ENCODE measurements at regions not wholly inside any gene's neighbourhood (a gene's known extent, or its start where the extent isn't known, plus 50 kb on each side); places are given as distances from the start of the nearest gene placed in this dataset.

GRCh38 chr5:89724379-89725095, 685.0 kb downstream of the CETN3 start:
- no peaks in the 10 kb centered on the region for H3K79me2 ChIP-seq (ENCODE audit: control insufficient read depth in 1 of 2, insufficient read depth in 2 of 2, low read length in 2 of 2)
- no peak overlapping the region for H4K5ac ChIP-seq (ENCODE audit: insufficient read length, low read depth, low read length)
- no peaks in the 10 kb centered on the region for H3K36me3 ChIP-seq (ENCODE audit: control insufficient read depth in 2 of 4, insufficient read depth in 4 of 4, low read length in 3 of 4)
- peaks cover 0 to 3% (median 0%) of the 10 kb centered on the region in 4 experiments; a peak in 1 of 7 replicates for H3K4me1 ChIP-seq (replicated peaks in 1 of 4; ENCODE audit: control insufficient read depth in 3 of 4, insufficient read depth in 4 of 4, low read length in 3 of 4)
- no peak overlapping the region for H2AK5ac ChIP-seq (ENCODE audit: low read depth, low read length)
- no peak overlapping the region for H3K9ac ChIP-seq (replicated peaks in 1 of 4; ENCODE audit: extremely low read depth in 1 of 4, low read depth in 3 of 4, low read length in 3 of 4)
- no peaks in the 10 kb centered on the region for H3K27me3 ChIP-seq (replicated peaks in 1 of 4; ENCODE audit: control insufficient read depth in 3 of 4, extremely low read depth in 1 of 4, insufficient read depth in 3 of 4, low read length in 3 of 4)
- H2BK120ac ChIP-seq (replicated peaks; ENCODE audit: low read depth, low read length), result no peak overlapping the region
- ChIA-PET POLR2A (ENCODE audit: partially characterized antibody) (no interaction called here), CTCF (ENCODE audit: partially characterized antibody) (no interaction called here)
- 94% methylated on average over 7 of the region's 7 CpGs; no CpG with 5 or more reads in 1 of the 2 experiments for WGBS, 2 experiments (ENCODE audit: extremely low coverage in 1 of 2, insufficient coverage in 1 of 2, insufficient read length in 1 of 2, insufficient replicate concordance in 2 of 2, low coverage in 1 of 2, low lambda C conversion rate in 2 of 2, missing lambda C conversion rate in 1 of 2)
- no peaks in the 10 kb centered on the region for H3K9me3 ChIP-seq (ENCODE audit: insufficient read depth in 2 of 2, low read depth in 1 of 2, low read length in 1 of 2)
- H3K14ac ChIP-seq (ENCODE audit: insufficient read length), result no peak overlapping the region
- FAIRE-seq (no peak), DNase-seq (ENCODE audit: low read depth in 1 of 2, low spot score in 2 of 2) (no peak)
- H3K56ac ChIP-seq (replicated peaks; ENCODE audit: insufficient read length, low read depth, low read length), result no peak overlapping the region
- no peak overlapping the region for H2AFZ ChIP-seq (ENCODE audit: low read length)
- no peak overlapping the region for H3K4me3 ChIP-seq (ENCODE audit: extremely low read depth in 1 of 4, insufficient read depth in 2 of 4, low read depth in 3 of 4, low read length in 4 of 4)
- no peak overlapping the region for H2BK5ac ChIP-seq (ENCODE audit: low read depth, low read length)
- H3K18ac ChIP-seq (ENCODE audit: extremely low read depth, low read length), result no peak overlapping the region
- H2BK12ac ChIP-seq (ENCODE audit: low read depth, low read length), result no peak overlapping the region
- H2BK15ac ChIP-seq (ENCODE audit: low read length), result no peak overlapping the region
- H2BK20ac ChIP-seq (ENCODE audit: low read length), result no peak overlapping the region
- H3K4ac ChIP-seq (replicated peaks; ENCODE audit: insufficient read length, low read depth, low read length), result no peak overlapping the region
- H3K23me2 ChIP-seq (ENCODE audit: low read depth, low read length), result no peaks in the 10 kb centered on the region; the same call in 1 of the 2 replicates
- no peak overlapping the region for H3K23ac ChIP-seq (ENCODE audit: insufficient read length)
- H4K91ac ChIP-seq (replicated peaks; ENCODE audit: insufficient read length, low read length), result no peak overlapping the region
- H4K20me1 ChIP-seq (replicated peaks in 1 of 2; ENCODE audit: control insufficient read depth in 1 of 2, insufficient read depth in 2 of 2, low read length in 2 of 2), result no peaks in the 10 kb centered on the region
- H4K8ac ChIP-seq (ENCODE audit: extremely low read depth, insufficient read depth, low read length), result no peak overlapping the region
- no peak overlapping the region for H3K27ac ChIP-seq (ENCODE audit: low read depth, low read length)
- no peak overlapping the region for H3K4me2 ChIP-seq (ENCODE audit: insufficient read depth in 1 of 2, low read depth in 2 of 2, low read length in 2 of 2)
- no peaks in the 10 kb centered on the region for H3K79me1 ChIP-seq (ENCODE audit: low read depth, low read length)
- TF ChIP-seq ZNF274 (IDR thresholded peaks at IDR 0.05; ENCODE audit: borderline replicate concordance, extremely low read depth, low read length), result no peak
- no peak for TF ChIP-seq RNF2 (IDR thresholded peaks at IDR 0.05; ENCODE audit: borderline replicate concordance, low read depth, low read length, missing control alignments, poor library complexity, severe bottlenecking)
- no peak for TF ChIP-seq EP300 (IDR thresholded peaks at IDR 0.05; ENCODE audit: borderline replicate concordance in 1 of 2, low read depth in 2 of 2, low read length in 2 of 2)
- no peak for TF ChIP-seq KDM5A (IDR thresholded peaks at IDR 0.05; ENCODE audit: low read length)
- TF ChIP-seq YY1 (IDR thresholded peaks at IDR 0.05; ENCODE audit: low read depth, low read length), result no peak
- no peak for TF ChIP-seq POLR2A (IDR thresholded peaks at IDR 0.05; ENCODE audit: control extremely low read depth in 1 of 2, low read depth in 2 of 2, low read length in 2 of 2)
- TF ChIP-seq NANOG (IDR thresholded peaks at IDR 0.05; ENCODE audit: insufficient read depth, low read depth, low read length, poor library complexity, severe bottlenecking), result no peak
- no peak for TF ChIP-seq RXRA (IDR thresholded peaks at IDR 0.05; ENCODE audit: insufficient read depth, low read depth, low read length)
- no peak for TF ChIP-seq GABPA (IDR thresholded peaks at IDR 0.05; ENCODE audit: borderline replicate concordance, insufficient read depth, low read length)
- TF ChIP-seq SIX5 (IDR thresholded peaks at IDR 0.05; ENCODE audit: low read depth, low read length), result no peak
- TF ChIP-seq MAX (IDR thresholded peaks at IDR 0.05), result no peak
